Stimulated activated naive CD8-positive, alpha-beta T cell treated with anti-CD3 and anti-CD28 coated beads, Interleukin-15, Interleukin-2, amounts not matched to agents 100 U/mL and 50 U/mL, for 24 hours (primary cell): ENCODE measurements at regions not wholly inside any gene's neighbourhood (a gene's known extent, or its start where the extent isn't known, plus 50 kb on each side); places are given as distances from the start of the nearest gene placed in this dataset.
"Not testable (repeated sequence)": the region's sequence is repeated elsewhere in the genome, so short reads cannot be mapped to it uniquely, and the experiment has no call there.

ENCODE experiments used
- ATAC-seq: fragments of 150-1000 bp; cut with Tn5 transposase; one replicate; pipeline ENCODE4 v1.10.0; 2021
- DNase-seq: peaks from one replicate; pipeline ENCODE4 v3.0.0; 2021

GRCh38 chr10:22824984-22825383 is 102.9 kb upstream of the ARMC3 start:
- ATAC-seq = no peak
- no peak for DNase-seq

- DNase-seq (no peak), ATAC-seq (no peak)
Measured at GRCh38 chr10:22824520-22824919, 103.3 kb upstream of the ARMC3 start.

DNA sequence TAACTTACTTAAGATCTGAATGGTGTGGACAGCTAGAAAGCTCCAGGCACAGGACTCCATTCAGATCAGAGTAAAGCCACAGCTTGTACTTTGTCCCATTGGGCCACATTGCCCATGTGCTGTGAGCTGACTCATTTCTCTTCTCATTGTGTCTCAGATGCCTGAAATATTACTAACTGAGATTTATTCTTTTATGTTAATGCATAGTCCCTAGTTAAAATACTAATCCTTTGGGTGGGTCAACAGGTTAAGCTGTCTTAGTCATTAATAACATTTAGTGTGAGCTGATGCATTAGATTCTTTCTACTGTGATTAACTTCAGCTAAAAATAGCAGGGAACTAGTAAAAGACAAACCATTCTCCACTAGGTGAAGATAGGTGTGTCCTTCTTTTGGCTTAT is 104.7 kb upstream of the ARMC3 start:
- DNase-seq (no peak), ATAC-seq (no peak)

GRCh38 chr10:22821921-22822320 is 105.9 kb upstream of the ARMC3 start:
- DNase-seq, ATAC-seq: not testable (repeated sequence)

GRCh38 chr10:22821501-22821900 is 106.4 kb upstream of the ARMC3 start:
- ATAC-seq (no peak), DNase-seq (no peak)

DNA sequence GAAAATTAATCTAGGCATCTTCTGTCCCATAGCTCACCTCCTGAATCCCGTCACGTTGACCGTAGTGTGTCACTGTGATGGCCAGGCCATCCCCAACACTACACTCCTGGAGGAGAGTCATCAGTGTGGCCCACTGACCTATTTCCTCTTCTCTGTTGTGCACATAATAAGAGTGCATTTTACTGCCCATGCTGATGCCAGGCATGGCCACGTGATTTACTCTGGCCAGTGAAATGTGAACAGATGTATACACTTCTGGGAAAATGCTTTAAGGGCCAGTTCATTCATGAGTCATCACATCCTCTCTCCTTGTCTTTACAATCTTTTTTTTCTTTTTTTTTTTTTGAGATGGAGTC is 101.9 kb upstream of the PIP4K2A start:
- peak; percentile 45 for ATAC-seq

DNA sequence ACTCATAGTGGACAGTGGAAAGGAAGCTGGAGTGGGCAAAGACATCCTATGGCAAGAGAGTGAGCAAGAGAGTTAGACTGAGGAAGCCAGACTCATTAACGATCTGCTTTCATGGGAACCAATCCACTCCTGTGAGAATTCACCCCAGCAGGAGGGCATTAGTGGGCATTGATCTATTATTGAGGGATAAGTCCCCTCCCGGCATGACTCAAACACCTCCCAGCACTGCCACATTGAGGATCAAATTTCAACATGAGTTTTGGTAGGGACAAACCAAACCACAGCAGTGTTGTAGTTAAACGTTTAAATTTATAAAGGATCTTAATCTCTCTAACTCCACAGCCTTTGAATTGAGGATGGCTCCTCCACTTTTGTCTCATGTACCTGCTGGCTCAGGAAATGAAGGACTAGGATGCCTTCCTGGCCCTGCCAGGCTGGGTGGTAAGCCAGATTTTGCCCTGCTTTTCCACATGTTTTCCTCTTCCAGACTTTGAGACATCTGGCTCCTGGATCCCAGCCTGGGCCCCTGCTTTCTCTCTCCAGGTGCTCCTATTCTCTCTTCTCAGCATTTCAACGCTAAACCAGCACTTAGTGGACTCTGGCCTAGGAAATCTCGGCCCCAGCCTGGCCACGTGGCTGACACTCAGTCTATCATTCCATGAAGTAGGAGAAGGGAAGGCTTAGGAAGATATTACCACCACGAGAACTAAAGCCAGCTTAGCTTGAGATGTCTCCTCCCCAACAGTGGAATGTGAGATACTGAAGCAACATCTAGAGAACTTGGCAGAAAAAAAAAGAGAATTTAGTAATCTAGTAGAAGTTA is 96.5 kb upstream of the PIP4K2A start:
- no peak for DNase-seq
- ATAC-seq = no peak

More for the DNA sequence above, 101.9 kb upstream of the PIP4K2A start:
- DNase-seq = no peak

GRCh38 chr10:22807238-22807637 is 92.9 kb upstream of the PIP4K2A start:
- DNase-seq = no peak
- no peak for ATAC-seq

- ATAC-seq (no peak), DNase-seq (no peak)
Measured at GRCh38 chr10:22805304-22805703, 90.9 kb upstream of the PIP4K2A start.

- ATAC-seq (no peak), DNase-seq (no peak)
Measured at GRCh38 chr10:22803261-22803885, 89.0 kb upstream of the PIP4K2A start.

GRCh38 chr10:22801785-22802184 is 87.4 kb upstream of the PIP4K2A start:
- DNase-seq = no peak
- no peak for ATAC-seq

DNA sequence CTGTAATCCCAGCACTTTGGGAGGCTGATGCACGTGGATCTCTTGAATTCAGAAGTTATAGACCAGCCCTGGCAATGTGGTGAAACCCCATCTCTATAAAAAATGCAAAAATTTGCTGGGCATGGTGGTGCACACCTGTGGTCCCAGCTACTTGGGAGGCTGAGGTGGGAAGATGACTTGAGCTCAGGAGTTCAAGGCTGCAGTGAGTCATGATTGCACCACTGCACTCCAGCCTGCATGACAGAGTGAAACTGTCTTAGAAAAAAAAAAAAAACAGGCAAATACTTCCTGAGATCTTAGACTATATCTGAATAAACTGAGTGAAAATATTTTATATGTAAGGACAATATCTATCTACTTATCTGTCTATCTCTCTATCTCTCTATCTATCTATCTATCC is 83.4 kb upstream of the PIP4K2A start:
- not testable (repeated sequence) for DNase-seq, ATAC-seq

DNA sequence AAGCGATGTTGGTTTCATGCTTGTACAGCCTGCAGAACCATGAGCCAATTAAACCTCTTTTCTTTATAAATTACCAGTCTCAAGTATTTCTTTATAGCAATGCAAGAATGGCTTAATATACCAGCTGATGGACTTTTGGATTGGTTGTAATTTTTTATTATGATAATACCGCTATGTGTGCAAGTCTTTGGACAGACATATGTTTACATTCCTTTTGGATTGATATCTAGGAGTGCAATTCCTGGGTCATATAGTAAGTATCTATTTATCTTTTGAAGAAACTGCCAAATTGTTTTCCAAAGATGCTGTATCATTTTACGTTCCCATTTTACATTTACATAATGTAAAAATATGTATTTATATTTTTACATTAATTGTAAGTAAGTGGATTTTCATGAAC is 81.2 kb upstream of the PIP4K2A start:
- ATAC-seq (no peak), DNase-seq (no peak)

- DNase-seq = no peak
- ATAC-seq = no peak
Measured at GRCh38 chr10:22792161-22792560, 77.8 kb upstream of the PIP4K2A start.

DNA sequence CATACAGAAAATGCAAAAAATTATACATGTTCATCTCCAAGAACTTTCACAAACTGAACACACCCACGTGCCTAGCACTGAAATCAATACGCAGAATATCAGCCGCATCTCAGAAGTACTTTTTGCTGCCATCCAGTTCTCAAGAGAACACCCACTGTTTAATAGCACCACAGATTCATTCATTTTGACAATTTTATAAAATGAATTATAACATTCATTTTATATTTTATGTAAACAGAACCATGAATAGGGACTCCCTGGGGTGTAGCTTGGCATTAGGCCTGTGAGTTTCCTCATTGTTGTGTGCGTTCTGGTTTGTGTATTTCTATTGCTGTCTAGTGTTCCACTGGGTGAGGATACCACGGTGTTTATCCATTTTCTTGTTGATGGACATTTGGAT is 77.3 kb upstream of the PIP4K2A start:
- ATAC-seq (no peak), DNase-seq (no peak)

DNA sequence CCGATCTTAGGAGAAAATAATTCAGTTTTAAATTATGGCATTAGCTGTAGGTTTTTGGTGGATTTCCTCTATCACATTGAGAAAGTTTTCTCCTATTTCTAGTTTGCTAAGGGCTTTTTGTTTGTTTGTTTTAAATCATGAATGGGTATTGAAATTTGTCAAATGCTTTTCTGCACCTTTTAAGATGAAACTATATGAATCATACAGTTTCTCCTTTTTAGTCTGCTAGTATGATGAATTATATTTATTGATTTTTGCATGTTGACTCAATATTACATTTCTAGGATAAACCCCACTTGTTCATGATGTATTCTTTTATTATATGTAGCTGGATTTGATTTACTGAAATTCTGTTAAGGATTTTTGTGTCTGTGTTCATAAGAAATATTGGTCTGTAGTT is 70.3 kb upstream of the PIP4K2A start:
- ATAC-seq (no peak), DNase-seq (no peak)

DNA sequence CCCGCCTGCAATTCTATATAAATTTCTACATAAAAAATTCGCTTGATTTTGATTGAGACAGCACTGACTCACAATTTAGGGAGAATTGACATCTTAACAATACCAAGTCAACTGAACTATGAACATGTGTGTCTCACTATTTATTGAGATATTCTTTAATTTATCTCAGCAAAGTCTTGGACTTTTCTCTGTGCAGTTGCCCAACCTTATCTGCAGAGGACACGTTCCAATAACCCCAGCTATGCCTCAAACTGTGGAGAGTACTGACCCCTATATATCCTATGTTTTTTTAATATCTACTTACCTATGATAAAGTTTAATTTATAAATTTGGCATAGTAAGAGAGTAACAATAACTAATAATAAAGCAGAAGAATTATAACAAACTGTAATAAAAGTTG is 69.4 kb upstream of the PIP4K2A start:
- no peak for ATAC-seq
- no peak for DNase-seq

GRCh38 chr10:22780474-22780885 is 66.1 kb upstream of the PIP4K2A start:
- DNase-seq (no peak), ATAC-seq (no peak)

GRCh38 chr10:22779331-22780019 is 65.1 kb upstream of the PIP4K2A start:
- ATAC-seq = no peak
- DNase-seq = no peak

DNA sequence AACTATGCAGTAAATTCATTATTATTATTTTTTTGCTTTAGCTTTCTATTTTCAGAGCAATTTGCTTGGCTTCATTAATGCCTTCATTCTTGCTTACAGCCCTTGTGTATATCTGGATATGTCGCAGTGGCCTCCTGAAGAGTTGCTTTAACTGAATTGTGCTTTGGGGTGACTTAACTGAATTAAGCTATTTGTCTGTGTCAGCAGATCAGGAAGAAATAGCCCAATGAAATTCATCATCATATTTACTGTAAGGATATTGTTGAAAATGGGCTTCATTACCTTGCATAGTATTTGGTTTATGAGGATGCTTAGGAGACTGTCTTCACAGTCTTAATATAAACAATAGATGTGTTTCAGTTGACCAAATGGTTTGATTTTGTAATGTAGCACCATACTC is 59.7 kb upstream of the PIP4K2A start:
- ATAC-seq = no peak
- no peak for DNase-seq

GRCh38 chr10:22771631-22772030 is 57.3 kb upstream of the PIP4K2A start:
- not testable (repeated sequence) for ATAC-seq, DNase-seq

DNA sequence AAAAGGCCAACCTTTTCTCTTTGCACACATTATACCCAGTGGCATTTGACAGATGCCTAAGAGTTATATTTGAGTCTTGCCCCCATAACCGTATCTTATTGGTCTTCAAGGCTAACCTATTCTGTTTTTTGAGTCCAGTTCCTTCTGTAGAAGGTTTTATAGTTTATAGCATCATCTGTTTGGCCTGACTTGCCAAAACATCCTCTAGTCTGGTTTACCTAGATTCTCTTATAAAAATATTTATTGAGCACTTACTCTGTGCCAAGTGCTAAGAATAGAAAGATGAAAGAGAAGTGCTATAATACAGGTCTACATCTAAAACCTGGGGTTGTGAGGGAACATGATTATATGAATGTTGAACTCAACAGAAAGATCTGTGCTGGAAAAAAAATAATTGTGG is 55.9 kb upstream of the PIP4K2A start:
- ATAC-seq = no peak
- no peak for DNase-seq

DNA sequence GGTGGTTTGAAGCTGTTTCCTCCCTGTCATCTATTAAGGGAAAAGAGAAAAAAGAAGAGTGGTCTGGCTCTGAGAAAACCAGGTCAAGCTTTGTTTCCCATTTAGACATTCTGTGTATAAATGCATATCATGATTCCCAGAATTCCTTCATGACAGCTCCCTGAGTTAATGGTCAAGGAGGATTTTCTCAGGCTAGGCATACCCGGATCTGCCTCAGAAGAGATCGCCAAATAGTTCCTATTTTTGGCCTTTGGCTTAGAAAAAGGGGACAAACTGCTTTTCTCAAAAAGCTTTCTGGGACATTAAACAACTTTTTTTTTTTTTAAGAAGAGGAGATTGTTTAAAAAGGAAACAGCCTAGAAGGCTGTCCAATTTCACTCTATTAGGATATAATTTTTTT is 53.5 kb upstream of the PIP4K2A start:
- ATAC-seq = no peak
- DNase-seq = no peak
